GM12892 (cell line): ENCODE measurements at regions not wholly inside any gene's neighbourhood (a gene's known extent, or its start where the extent isn't known, plus 50 kb on each side); places are given as distances from the start of the nearest gene placed in this dataset.
"Not testable (repeated sequence)": the region's sequence is repeated elsewhere in the genome, so short reads cannot be mapped to it uniquely, and the experiment has no call there.

Experiments
- DNase-seq: peaks from one replicate; pipeline ENCODE4 v3.0.0; 2011; ENCODE audit not compliant: insufficient read length
- FAIRE-seq: peaks from 2 replicates; lab custom pipeline; 2011; peaks lifted over from hg19 to GRCh38; lab: Jason Lieb, UNC

DNA sequence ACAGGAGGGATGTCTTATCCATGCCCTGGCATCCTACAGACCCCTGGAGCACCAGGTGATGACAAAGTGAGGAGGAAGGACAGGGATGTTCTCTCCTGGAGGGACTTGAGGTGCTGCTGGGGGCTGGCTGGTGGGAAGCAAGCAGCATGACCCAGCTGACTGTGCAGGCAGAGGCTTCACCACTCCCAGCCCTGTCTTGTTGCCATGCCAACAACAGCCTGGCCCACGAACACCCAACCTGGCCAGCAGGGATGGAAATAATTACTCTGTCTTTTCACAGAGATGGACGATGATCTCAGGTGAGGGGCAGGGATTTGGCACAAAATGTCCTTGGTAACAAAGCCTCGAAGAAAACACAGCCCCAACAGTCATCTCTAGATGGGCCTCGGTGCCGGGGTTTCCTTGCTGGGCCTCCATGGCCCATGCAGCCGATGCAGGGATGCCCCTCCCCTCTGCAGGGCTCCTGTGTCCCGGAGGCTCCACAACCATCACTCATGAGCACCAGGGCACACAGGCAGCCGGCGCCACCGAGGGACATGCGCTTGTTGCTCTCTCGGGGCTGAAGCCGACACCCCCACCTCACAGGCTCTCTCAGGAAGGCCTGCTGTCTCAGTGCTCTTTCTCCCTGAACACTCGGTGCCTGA, 205.5 kb downstream of the BANP start:
- not testable (repeated sequence) for DNase-seq, FAIRE-seq

DNA sequence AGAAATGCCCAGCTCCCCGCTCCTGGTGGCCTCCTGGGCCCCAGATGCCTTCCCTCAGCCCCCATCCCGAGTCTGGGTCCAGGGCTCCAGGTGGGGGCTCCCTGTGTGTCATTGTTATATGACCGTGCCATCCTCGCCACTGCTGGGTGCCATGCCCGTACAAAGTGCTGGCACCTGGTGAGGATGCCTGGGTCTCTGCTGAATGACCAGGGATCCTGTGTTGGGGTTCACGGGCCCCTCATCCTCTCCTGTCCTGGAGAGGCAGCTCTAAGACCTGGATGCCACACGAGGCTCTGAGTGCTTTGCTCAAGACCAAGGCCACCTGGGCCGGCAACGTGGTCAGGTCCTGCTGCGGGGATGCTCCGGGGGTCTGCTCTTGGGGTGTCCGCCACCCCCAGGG, 206.5 kb downstream of the BANP start:
- not testable (repeated sequence) for FAIRE-seq, DNase-seq

DNA sequence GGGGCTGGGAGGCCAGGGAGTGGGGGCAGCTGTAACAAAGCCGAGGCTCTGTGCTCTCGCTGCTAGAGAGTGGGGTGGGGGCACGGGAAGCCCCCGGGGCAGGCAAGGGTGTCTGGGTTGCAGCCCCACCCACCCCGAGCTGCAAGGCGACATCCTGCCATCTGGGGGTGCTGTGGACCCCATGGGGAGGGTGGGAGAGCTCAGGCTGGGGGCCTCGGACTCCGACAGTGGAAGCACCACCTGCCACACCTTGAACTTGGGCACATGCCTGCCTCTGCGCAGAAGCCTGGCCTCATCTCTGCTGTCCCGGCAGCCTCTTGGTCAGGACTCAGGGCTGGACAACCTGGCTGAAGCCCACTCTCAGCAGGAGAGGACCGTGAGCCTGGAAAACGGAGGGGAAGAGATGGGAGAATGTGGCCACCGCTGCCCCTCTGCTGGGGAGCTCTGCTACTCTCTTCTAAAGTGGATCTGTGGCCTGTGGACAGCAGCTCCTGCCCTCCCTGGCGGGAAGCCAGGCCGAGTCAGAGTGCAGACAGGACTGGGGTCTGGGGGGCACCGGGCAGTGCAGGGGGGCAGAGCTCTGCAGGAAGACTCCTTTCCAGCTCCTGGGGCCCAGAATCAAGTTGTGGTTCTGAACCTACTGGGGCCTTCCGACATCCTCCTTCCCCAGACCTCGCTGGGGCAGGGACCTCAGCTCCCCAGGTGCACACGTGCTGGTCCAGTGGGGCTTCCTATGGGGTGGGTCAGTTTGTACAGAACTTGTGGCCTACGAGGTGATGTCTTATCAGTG, 207.2 kb downstream of the BANP start:
- DNase-seq, FAIRE-seq: not testable (repeated sequence)

DNA sequence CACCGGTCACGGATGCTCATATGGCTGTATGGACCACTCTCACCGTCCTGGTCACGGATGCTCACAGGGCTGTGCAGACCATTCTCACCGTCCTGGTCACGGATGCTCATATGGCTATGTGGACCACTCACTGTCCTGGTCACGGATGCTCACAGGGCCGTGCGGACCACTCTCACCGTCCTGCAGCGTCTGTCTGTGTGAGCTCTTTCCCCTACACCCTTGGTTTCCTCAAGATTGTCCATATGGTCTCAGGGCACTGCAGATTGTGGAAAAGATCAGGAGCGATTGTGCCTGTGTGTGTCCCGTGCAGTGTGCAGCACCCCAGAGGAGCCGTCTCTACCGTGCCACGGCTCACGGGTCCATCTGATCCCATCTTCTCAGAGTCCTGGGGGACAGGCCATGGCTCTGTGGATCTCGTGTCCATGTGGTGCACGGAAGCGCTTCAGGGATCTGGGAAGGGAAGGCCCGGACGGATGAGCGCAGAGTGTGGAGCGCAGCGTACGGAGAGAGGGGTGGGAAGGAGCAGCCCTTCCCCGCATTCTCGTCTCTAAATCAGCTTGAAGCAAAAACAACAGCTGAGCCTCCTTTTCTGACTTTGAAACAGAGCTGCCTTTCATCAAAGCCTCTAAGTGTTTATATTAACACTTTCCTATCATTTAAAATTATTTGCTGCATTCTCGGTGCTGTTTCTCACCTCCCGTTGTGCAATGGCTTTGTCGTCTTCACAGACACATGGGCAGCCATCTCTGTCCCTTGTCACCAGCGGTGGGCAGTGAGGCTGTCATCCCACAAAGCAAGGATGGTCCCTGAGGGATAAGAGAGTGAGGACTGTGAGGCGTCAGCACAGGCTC, 208.0 kb downstream of the BANP start:
- not testable (repeated sequence) for FAIRE-seq, DNase-seq

DNA sequence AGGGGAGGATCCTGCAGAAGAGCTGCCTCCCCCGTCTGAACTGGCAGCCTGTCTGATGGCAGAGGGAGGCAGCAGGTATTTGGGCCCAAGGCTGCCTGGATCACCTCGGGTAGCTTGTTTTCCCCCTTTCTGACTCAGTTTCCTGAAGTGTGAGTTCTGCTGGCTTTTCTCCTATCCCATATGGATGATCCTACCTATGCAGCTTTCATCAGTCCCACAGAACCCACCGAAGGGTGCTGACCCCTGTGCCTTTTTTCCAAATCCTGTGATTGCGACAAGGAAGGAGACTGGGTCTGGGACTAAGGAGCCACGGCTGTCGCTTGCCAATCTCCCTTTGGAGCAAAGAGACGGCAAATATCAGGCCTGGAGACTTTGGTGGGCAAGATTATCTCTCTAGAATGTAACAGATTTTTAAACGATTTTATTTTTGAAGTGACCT, 208.7 kb downstream of the BANP start:
- DNase-seq, FAIRE-seq: not testable (repeated sequence)

DNA sequence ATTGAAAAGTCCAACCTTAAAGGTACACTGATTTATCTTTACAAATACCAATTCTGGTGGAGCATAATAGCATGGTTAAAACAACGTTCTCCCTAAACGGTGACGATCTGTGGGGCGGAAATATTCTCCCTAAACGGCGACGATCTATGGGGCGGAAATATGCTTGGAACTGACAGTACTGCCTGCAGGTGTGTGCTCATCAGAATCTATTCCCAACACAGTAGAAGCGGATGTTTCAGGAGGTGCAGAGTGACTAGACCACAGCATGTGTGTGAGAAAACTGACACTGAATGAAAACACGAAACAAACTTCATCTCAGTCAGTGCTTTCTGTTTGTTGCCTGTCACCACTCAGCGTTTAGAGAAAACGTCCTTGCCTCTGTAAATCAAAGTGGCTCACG, 210.0 kb downstream of the BANP start:
- not testable (repeated sequence) for DNase-seq, FAIRE-seq

DNA sequence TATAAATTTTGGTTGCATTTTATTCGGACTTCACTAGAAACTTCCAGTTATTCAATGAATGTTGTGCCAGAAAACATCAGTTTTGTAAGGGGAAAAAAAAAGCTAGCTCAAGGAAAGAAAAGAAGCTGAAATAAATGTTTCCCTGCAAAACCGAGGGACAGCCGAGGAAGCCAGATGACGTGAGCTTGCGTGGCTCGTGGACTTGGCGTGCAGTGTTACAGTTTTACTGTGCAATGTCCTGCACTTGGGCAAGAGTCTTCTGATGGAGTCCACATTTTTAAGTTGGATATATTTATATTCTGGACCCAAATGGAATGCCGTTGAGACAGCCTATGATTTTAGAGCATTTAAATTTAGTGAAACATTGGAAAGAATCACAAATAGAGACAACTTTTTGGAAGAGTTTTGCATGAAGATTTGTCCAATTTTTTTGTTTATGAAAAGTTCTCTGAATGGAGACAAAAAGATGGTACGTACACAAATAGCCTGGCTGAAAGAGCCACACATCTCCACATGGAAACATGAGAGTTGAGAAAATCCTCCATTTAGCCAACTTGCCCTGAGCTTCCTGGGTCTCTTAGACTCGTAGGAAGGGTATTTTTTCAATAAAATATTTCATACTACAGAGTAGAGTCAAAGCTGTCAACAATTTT, 210.5 kb downstream of the BANP start:
- FAIRE-seq = peak; percentile 44
- DNase-seq = not testable (repeated sequence)

DNA sequence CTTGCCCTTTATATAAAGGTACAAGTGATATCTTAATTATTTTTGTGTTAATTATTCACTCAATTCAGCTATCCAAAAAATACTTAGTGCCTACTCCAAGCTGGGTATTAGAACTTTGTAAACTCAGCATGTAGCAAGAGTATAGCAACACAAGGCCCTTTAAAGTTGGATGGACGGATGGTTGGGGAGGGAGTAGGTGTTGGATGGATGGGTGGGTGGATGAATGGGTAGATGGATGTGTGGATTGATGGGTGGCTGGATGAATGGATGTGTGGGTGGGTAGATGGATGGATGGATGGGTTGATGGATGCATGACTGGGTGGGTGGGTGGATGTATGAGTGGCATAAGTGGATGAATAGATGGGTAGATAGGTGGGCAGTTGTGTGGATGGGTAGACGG, 211.5 kb downstream of the BANP start:
- FAIRE-seq = not testable (repeated sequence)

DNA sequence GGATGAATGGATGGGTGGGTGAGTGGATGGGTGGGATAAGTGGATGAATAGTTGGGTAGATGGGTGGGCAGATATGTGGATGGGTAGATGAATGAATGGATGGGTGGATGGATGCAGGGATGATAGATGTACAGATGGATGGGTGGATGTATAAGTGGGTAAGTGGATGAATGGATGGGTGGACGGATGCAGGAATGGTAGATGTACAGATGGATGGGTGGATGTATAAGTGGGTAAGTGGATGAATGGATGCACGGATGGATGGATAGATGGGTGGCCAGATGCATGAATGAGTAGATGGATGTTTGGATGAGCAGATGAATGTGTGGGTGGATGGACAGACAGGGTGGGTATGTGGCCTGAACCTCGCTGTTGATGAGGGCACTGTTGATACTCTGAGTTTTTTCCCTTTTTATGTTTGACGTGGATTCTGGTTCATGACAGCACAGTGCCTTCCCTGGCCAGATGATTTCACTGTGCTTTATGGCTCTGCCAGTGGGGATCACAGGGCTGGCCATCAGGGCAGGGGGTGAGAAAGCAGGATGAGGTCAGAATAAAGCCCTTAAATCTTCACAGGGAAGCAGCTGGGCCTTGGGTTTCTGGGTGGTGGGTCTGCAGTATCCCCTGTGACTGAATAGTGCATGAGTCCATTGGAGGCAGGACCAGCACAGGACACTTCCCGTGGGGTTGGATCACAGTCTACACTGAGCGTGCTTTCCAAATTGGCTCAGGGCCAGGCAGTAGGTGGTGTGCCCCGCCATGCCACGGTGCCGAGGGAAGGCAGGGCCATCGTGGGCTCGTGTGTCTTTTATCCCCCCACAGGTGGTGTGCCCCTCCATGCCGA, 213.2 kb downstream of the BANP start:
- not testable (repeated sequence) for DNase-seq, FAIRE-seq

More for the DNA sequence above, 211.5 kb downstream of the BANP start:
- DNase-seq = not testable (repeated sequence)

DNA sequence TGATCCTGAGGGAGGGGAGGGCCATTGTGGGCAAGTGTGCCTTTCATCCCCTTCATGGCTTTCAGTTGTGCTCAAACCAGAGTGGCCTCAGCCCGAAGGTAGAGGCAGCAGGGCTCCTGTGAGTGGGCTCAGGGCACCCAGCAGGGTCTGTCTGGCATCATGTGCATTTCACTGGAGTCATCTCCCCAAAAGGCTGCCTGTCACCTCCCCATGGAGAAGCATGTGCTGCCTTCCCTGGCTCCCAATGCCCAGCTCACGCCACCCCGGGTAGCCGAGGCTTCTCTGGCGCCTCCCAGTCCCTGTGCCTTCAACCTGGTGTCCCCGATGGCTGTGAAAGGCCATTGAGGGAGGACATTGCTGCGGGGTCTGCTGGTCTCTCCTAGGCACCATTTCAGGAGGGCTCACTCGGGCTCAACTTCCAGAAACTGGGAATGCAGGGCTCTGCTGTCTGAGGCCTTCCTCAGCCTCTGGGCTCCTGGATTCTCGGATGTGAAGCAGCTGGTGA, 213.9 kb downstream of the BANP start:
- FAIRE-seq, DNase-seq: not testable (repeated sequence)

DNA sequence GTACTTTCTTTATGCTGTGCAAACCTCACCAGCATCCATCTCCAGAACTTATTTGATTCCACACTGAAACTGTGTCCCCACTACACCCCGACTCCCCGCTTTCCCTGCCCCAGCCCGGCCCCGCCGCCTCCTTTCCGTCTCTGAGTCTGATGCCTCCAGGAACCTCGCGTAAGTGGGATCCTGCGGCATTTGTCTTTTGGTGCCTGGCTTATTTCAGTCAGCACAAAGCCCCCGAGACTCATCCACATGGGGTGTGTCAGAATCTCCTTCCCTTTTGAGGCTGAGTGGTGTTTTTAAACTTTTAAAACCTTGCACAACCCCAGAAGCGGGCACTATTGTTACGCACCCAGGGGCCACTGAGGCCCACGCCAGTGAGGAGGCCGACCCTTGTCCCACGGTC, 214.4 kb downstream of the BANP start:
- DNase-seq, FAIRE-seq: not testable (repeated sequence)

DNA sequence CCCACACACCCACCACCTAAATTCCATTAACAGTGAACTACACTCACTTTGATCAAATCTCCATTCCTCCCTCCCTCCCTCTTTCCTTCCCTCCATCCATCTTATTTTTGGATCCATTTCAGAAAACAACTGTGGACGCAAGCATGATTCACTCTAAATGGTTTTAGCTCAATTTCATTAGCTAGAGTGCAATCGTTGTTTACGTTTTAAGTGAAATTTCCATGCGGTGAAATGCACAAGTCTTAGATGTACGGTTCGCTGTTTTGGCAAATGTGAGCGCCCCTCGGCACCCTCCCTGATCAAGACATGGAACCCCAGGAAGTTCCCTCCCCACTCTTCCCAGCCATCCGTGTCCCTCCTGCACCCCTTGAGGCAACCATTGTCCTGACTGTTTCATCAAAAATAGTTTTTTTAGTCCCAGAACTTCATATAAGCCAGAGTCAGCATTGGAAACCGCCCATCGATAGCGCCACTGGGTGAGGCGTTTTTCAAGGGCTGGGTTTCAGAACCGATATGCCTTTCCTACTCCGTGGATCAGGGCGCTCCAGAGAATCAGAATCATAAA, 215.1 kb downstream of the BANP start:
- FAIRE-seq, DNase-seq: not testable (repeated sequence)

DNA sequence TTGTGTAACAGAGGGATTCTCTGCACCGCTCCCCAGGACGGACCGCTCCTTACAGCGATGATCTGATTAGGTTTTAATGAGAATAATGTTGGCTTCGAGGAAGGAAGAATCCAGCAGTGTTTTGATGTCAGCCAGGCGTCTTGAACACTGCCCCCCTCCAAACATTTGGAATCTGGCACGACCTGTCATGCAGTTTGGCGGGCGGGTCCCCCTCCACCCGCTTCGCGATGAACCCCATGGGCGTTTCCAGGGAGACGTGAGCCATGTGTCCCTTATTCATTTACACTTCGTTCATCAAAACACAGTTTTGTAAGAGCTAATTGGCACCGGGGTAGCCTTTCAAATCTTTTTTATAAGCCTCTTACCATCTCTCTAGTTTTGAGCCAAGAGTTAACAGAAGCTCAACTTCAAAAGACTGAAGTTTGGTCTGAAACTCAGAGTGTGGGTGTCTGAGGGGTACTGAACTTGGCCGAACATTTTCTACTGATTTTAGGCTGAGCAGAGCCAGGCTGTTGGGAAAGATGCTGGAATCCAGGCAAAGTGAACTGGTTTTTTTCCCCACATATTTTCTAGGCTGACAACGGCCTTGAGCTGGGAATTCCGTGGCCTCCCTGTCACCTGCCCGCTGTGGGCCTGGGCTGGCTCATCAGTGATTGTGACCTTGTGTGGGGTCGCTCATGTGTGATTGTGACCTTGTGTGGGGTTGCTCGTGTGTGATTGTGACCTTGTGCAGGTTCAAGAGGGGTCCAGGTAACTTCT, 214.8 kb upstream of the ZNF469 start:
- FAIRE-seq, DNase-seq: not testable (repeated sequence)

DNA sequence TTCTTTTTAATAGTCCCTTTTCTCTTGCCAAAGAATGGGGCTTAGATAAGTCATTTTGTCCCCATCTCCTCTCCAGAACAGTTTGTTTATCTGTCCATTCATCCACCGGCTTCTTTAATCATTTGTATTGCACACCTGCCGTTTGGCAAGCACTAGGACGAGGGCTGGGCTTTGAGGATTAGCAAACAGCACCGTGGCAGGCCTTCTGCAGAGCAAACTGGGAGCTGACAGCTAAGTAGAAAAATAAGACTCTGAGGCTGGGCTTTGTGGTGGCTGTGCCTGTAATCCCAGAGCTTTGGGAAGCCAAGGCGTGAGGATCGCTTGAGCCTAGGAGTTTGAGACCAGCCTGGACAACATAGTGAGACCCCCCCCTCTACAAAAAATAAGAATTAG, 214.2 kb upstream of the ZNF469 start:
- FAIRE-seq = peak; percentile 48
- DNase-seq = not testable (repeated sequence)

DNA sequence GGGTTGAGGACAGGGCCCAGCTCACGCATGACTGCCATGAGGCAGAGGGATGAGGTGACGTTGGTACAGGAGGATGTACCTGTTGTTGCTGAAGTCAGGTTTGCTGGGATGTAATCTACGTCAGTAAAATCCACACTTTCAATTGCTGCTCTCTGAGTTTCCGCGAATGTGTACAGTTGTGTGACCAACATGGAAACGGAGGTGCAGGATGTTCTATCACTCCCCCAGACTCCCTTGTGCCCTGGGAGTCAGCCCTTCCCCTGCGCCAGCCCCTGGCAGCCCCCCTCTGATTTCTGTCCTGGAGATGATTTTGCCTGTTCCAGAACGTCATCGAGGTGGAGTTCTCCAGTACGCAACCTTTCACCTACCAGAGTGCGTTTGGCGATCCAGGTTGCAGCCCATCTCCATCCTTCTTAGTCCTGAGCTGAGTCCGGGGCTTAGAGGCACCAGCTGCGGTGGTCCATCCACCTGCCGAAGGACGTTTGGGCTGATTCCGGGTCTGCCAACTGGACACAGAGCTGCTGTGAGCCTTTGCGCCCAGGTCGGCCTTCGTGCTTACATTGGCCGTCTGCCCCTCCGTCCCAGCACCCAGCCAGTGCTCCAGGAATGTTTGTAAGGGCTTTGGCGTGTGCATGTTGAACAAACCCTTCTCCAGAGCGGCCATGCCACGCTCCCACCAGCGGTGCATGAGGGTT, 213.5 kb upstream of the ZNF469 start:
- not testable (repeated sequence) for FAIRE-seq, DNase-seq

DNA sequence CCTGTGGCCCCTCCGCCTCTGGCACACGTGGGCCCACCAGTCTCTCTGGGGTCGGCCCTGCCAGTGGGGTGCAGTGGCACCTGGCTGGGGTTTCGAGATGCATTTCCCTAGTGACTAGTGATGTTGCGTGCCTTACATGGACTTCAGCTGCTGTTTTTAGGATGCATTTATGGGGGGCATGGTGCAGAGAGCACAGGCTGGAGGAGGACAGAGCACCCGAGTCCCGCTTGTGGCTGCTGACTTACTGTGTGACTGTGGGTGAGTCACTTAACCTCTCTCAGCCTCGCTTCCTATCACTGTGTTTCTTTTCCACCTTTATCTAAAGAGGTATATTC, 213.0 kb upstream of the ZNF469 start:
- not testable (repeated sequence) for DNase-seq, FAIRE-seq
